ENCODE measurements at regions not wholly inside any gene's neighbourhood (a gene's known extent, or its start where the extent isn't known, plus 50 kb on each side); places are given as distances from the start of the nearest gene placed in this dataset.

DNA sequence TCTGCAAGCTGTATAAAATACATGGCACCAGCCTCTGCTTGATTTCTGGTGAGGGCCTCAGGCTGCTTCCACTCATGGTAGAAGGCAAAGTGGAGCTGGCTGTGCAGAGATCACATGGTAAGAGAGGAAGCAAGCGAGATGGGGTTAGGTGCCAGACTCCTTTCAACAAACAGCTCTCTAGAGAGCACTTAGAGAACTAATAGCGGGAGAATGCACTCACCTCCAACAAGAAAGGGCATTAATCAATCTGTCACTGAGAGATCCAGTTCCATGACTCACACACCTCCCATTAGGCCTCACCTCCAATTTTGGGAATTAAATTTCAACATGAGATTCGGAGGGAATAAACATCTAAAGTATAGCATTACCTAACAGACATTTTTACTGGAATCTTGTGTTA, 644.1 kb upstream of the ARRDC4 start:
- no peak overlapping the region for H3K4me3 ChIP-seq (ENCODE audit: low read depth in 1 of 2, low read length in 2 of 2)
- no peak overlapping the region for H3K27ac ChIP-seq (ENCODE audit: low read length)
- no peaks in the 10 kb centered on the region for H3K4me1 ChIP-seq (ENCODE audit: insufficient read depth, low read length)
- no peaks in the 10 kb centered on the region for H3K36me3 ChIP-seq (ENCODE audit: insufficient read depth, low read length)
- TF ChIP-seq, protein P1, sequence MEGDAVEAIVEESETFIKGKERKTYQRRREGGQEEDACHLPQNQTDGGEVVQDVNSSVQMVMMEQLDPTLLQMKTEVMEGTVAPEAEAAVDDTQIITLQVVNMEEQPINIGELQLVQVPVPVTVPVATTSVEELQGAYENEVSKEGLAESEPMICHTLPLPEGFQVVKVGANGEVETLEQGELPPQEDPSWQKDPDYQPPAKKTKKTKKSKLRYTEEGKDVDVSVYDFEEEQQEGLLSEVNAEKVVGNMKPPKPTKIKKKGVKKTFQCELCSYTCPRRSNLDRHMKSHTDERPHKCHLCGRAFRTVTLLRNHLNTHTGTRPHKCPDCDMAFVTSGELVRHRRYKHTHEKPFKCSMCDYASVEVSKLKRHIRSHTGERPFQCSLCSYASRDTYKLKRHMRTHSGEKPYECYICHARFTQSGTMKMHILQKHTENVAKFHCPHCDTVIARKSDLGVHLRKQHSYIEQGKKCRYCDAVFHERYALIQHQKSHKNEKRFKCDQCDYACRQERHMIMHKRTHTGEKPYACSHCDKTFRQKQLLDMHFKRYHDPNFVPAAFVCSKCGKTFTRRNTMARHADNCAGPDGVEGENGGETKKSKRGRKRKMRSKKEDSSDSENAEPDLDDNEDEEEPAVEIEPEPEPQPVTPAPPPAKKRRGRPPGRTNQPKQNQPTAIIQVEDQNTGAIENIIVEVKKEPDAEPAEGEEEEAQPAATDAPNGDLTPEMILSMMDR (IDR thresholded peaks at IDR 0.05; ENCODE audit: borderline replicate concordance, extremely low read depth, low read length, poor library complexity, severe bottlenecking) = no peak
- no peaks in the 10 kb centered on the region for H3K9me3 ChIP-seq (ENCODE audit: insufficient read depth, low read length, severe bottlenecking)
- no peak overlapping the region for H2AFZ ChIP-seq (ENCODE audit: low read depth, low read length)
- H4K20me1 ChIP-seq (ENCODE audit: insufficient read depth, low read length) = no peaks in the 10 kb centered on the region
- H3K9ac ChIP-seq (ENCODE audit: low read depth, low read length) = no peak overlapping the region
- H3K79me2 ChIP-seq (ENCODE audit: insufficient read depth, low read length) = no peaks in the 10 kb centered on the region
- ATAC-seq (ENCODE audit: insufficient read depth, low read depth) (no peak), DNase-seq (no peak)
- no peaks in the 10 kb centered on the region for H3K27me3 ChIP-seq (ENCODE audit: insufficient read depth, low read length, poor library complexity)
- no peak overlapping the region for H3K4me2 ChIP-seq (ENCODE audit: insufficient read depth, low read length)

DNA sequence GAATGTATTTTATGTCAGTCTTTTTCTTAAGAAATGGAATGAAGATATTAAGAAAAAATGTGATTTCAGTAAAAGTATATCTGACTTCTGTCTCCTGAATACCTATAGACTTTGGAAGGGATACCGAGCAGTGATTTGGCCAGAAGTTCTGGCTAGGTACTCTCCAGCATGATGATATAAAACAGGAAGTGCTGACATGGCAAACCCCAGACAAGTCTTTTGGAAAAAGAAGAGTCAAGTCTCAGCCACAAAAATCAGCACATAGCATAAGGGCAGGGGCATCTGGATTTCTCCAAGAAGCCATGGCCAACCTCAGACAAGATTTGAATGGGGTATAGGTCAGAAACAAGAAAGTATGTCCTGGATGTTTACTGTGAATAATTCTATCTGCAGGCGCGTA, 643.3 kb upstream of the ARRDC4 start:
- no peaks in the 10 kb centered on the region for H3K9me3 ChIP-seq (ENCODE audit: insufficient read depth, low read length, severe bottlenecking)
- H2AFZ ChIP-seq (ENCODE audit: low read depth, low read length) = no peak overlapping the region
- no peak overlapping the region for H3K4me2 ChIP-seq (ENCODE audit: insufficient read depth, low read length)
- ATAC-seq (ENCODE audit: insufficient read depth, low read depth) (no peak), DNase-seq (no peak)
- no peaks in the 10 kb centered on the region for H3K79me2 ChIP-seq (ENCODE audit: insufficient read depth, low read length)
- H3K27ac ChIP-seq (ENCODE audit: low read length) = no peak overlapping the region
- no peaks in the 10 kb centered on the region for H3K27me3 ChIP-seq (ENCODE audit: insufficient read depth, low read length, poor library complexity)
- TF ChIP-seq EZH2 (IDR thresholded peaks at IDR 0.05; ENCODE audit: borderline replicate concordance, low read depth, low read length, severe bottlenecking) = no peak
- TF ChIP-seq, protein P1 (IDR thresholded peaks at IDR 0.05; ENCODE audit: borderline replicate concordance, extremely low read depth, low read length, poor library complexity, severe bottlenecking) = no peak
- no peak overlapping the region for H3K9ac ChIP-seq (ENCODE audit: low read depth, low read length)
- no peaks in the 10 kb centered on the region for H4K20me1 ChIP-seq (ENCODE audit: insufficient read depth, low read length)
- no peak overlapping the region for H3K4me3 ChIP-seq (ENCODE audit: low read depth in 1 of 2, low read length in 2 of 2)
- no peaks in the 10 kb centered on the region for H3K36me3 ChIP-seq (ENCODE audit: insufficient read depth, low read length)
- H3K4me1 ChIP-seq (ENCODE audit: insufficient read depth, low read length) = no peaks in the 10 kb centered on the region

DNA sequence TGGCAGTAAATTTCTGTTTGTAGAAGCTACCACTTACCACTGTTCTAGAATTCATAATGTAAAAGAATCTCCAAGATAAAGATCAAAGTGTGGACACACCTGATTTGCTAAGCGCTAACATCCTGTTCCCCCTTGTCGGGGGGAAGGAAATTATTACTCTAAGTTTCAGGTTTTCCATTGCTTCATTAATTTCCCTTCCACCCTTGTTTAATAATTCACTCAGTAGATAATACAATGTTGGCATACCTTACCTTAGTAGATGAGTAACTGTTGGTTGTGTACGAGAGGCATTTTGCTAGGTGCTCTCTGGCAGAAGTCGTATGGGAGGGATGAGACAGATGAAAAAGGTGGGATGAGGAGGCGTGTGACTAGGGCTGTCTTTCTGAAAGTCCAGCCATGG, 641.2 kb upstream of the ARRDC4 start:
- TF ChIP-seq, protein P1 (IDR thresholded peaks at IDR 0.05; ENCODE audit: borderline replicate concordance, extremely low read depth, low read length, poor library complexity, severe bottlenecking) = no peak
- TF ChIP-seq EZH2 (IDR thresholded peaks at IDR 0.05; ENCODE audit: borderline replicate concordance, low read depth, low read length, severe bottlenecking) = no peak
- no peaks in the 10 kb centered on the region for H3K79me2 ChIP-seq (ENCODE audit: insufficient read depth, low read length)

DNA sequence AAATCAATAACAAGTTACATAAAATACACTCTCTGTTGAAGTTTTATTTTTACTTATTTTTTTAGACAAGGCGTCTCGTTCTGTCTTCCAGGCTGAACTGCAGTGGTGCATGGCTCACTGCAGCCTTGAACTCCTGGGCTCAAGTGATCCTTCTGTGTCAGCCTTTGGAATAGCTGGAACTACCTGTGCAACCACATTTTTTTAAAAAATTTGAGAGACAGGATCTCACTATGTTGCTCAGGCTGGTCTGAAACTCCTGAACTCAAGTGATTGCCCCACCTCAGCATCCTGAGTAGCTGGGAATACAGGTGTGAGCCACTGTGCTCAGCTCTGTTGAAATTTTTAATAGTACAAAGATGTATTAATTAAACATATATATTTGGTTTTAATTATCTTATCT, 614.3 kb upstream of the ARRDC4 start:
- no peak overlapping the region for H3K27ac ChIP-seq (ENCODE audit: low read length)
- H2AFZ ChIP-seq (ENCODE audit: low read depth, low read length) = no peak overlapping the region
- H3K9me3 ChIP-seq (ENCODE audit: insufficient read depth, low read length, severe bottlenecking) = no peaks in the 10 kb centered on the region
- no peaks in the 10 kb centered on the region for H3K79me2 ChIP-seq (ENCODE audit: insufficient read depth, low read length)
- H3K9ac ChIP-seq (ENCODE audit: low read depth, low read length) = no peak overlapping the region
- H3K4me2 ChIP-seq (ENCODE audit: insufficient read depth, low read length) = no peak overlapping the region
- no peaks in the 10 kb centered on the region for H3K36me3 ChIP-seq (ENCODE audit: insufficient read depth, low read length)
- no peak overlapping the region for H3K4me3 ChIP-seq (ENCODE audit: low read depth in 1 of 2, low read length in 2 of 2)
- TF ChIP-seq EZH2 (IDR thresholded peaks at IDR 0.05; ENCODE audit: borderline replicate concordance, low read depth, low read length, severe bottlenecking) = no peak
- TF ChIP-seq, protein P1 (IDR thresholded peaks at IDR 0.05; ENCODE audit: borderline replicate concordance, extremely low read depth, low read length, poor library complexity, severe bottlenecking) = no peak
- no peak for DNase-seq
- ATAC-seq (ENCODE audit: insufficient read depth, low read depth) = no peak
- H4K20me1 ChIP-seq (ENCODE audit: insufficient read depth, low read length) = no peaks in the 10 kb centered on the region
- no peaks in the 10 kb centered on the region for H3K4me1 ChIP-seq (ENCODE audit: insufficient read depth, low read length)
- H3K27me3 ChIP-seq (ENCODE audit: insufficient read depth, low read length, poor library complexity) = peaks cover 3% of the 10 kb centered on the region

More for the DNA sequence above, 641.2 kb upstream of the ARRDC4 start:
- Histone ChIP-seq H2AFZ (ENCODE audit: low read depth, low read length) (no peak overlapping the region), H3K27me3 (ENCODE audit: insufficient read depth, low read length, poor library complexity) (no peaks in the 10 kb centered on the region), H3K4me1 (ENCODE audit: insufficient read depth, low read length) (no peaks in the 10 kb centered on the region), H3K4me2 (ENCODE audit: insufficient read depth, low read length) (no peak overlapping the region), H3K9me3 (ENCODE audit: insufficient read depth, low read length, severe bottlenecking) (no peaks in the 10 kb centered on the region), H3K9ac (ENCODE audit: low read depth, low read length) (no peak overlapping the region), H4K20me1 (ENCODE audit: insufficient read depth, low read length) (no peaks in the 10 kb centered on the region), H3K27ac (ENCODE audit: low read length) (no peak overlapping the region), H3K4me3 (ENCODE audit: low read depth in 1 of 2, low read length in 2 of 2) (no peak overlapping the region), H3K36me3 (ENCODE audit: insufficient read depth, low read length) (no peaks in the 10 kb centered on the region)
- DNase-seq = no peak
- no peak for ATAC-seq (ENCODE audit: insufficient read depth, low read depth)
